ENCODE measurements at regions not wholly inside any gene's neighbourhood (a gene's known extent, or its start where the extent isn't known, plus 50 kb on each side); places are given as distances from the start of the nearest gene placed in this dataset.

DNA sequence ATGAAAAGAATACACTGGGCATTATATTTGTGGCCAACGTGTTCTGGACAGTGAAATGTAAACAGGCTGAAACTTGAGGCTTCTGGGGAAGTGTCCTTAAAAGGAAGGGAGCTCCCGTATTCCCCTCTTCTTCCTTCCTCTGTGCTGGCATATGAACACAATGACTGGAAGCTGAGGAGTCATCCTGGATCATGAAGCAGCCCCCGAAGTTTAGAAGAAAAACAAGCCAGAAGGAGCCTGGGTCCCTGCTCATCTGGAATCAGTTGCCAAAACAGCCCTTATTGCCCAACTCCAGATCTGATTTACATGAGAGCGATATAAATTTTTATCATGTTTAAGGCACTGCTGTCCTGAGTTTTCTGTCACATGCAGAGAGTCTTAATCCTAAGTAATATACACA is 65.4 kb upstream of the SLC1A1 start:
- 53 to 74% methylated on average over 4 of the region's 4 CpGs for WGBS, 2 donors
- Histone ChIP-seq H3K36me3 (no peaks in the 10 kb centered on the region), H3K27ac (no peak overlapping the region), H3K27me3 (no peaks in the 10 kb centered on the region), H3K9me3 (no peaks in the 10 kb centered on the region), H3K4me1 (no peaks in the 10 kb centered on the region), H3K4me3 (no peak overlapping the region)
- no peak for TF ChIP-seq POLR2A (IDR thresholded peaks at IDR 0.05)
- TF ChIP-seq, protein P1, sequence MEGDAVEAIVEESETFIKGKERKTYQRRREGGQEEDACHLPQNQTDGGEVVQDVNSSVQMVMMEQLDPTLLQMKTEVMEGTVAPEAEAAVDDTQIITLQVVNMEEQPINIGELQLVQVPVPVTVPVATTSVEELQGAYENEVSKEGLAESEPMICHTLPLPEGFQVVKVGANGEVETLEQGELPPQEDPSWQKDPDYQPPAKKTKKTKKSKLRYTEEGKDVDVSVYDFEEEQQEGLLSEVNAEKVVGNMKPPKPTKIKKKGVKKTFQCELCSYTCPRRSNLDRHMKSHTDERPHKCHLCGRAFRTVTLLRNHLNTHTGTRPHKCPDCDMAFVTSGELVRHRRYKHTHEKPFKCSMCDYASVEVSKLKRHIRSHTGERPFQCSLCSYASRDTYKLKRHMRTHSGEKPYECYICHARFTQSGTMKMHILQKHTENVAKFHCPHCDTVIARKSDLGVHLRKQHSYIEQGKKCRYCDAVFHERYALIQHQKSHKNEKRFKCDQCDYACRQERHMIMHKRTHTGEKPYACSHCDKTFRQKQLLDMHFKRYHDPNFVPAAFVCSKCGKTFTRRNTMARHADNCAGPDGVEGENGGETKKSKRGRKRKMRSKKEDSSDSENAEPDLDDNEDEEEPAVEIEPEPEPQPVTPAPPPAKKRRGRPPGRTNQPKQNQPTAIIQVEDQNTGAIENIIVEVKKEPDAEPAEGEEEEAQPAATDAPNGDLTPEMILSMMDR (IDR thresholded peaks at IDR 0.05): no peak
- no peak for TF ChIP-seq POLR2AphosphoS5 (IDR thresholded peaks at IDR 0.05)
- no peak for TF ChIP-seq EP300 (IDR thresholded peaks at IDR 0.05)
- intact Hi-C loops (cut with DNase I): no loop called here
- DNase-seq: no peak

DNA sequence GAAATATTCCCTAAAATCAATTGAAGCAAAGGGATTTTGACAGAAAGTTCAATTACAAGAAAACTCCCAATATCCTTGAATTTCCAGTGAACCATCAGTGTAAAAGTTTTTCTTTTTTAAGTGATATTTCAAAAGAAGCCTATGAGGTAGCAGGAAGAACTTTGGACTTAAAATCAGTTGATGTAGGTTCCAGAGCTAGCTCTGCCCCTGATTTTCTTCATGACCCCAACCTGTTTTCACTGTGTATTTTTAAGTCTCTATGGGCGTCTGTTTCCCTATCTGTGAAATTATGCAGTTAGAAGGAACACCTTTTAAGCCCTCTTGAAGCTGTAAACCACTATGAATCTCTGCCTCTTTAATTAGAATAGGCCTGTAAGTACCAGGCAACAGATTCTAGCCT is 66.2 kb upstream of the SLC1A1 start:
- 84 to 90% methylated on average over 1 of the region's 1 CpG for WGBS, 2 donors
- H3K36me3 ChIP-seq: no peaks in the 10 kb centered on the region
- H3K9me3 ChIP-seq: no peaks in the 10 kb centered on the region
- intact Hi-C loops (cut with DNase I): no loop called here
- H3K4me3 ChIP-seq: no peak overlapping the region
- no peak overlapping the region for H3K27ac ChIP-seq
- H3K27me3 ChIP-seq: no peaks in the 10 kb centered on the region
- TF ChIP-seq, protein P1 (IDR thresholded peaks at IDR 0.05): no peak
- TF ChIP-seq POLR2AphosphoS5 (IDR thresholded peaks at IDR 0.05): no peak
- no peak for TF ChIP-seq EP300 (IDR thresholded peaks at IDR 0.05)
- TF ChIP-seq POLR2A (IDR thresholded peaks at IDR 0.05): no peak
- H3K4me1 ChIP-seq: no peaks in the 10 kb centered on the region
- DNase-seq: no peak

DNA sequence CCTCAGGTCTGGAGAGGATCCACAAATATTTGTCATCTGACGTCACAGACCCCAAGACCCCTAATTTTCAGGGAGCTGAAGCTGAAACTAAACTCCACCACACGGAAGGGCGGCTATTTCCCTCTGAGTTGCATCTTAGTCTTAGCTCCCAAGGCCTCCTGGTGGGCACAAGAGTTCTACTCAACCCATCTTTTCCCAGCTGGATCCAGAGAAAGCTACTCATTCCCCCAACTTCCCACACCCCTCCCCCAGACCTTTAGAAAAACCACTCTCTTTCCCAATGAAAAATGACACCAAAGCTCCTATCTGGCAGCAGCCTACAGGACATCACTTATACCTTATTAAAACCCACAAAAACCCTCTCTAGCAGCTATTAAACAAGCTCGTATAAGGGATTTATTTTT is 67.1 kb upstream of the SLC1A1 start:
- 87 to 90% methylated on average over 4 of the region's 4 CpGs for WGBS, 2 donors
- DNase-seq: no peak
- Histone ChIP-seq H3K4me1 (no peaks in the 10 kb centered on the region), H3K4me3 (no peak overlapping the region), H3K36me3 (no peaks in the 10 kb centered on the region), H3K9me3 (no peaks in the 10 kb centered on the region), H3K27ac (no peak overlapping the region), H3K27me3 (no peaks in the 10 kb centered on the region)
- TF ChIP-seq EP300 (IDR thresholded peaks at IDR 0.05) (no peak), POLR2AphosphoS5 (IDR thresholded peaks at IDR 0.05) (no peak), POLR2A (IDR thresholded peaks at IDR 0.05) (no peak)
- TF ChIP-seq, protein P1 (IDR thresholded peaks at IDR 0.05): no peak
- intact Hi-C loops (cut with DNase I): no loop called here

DNA sequence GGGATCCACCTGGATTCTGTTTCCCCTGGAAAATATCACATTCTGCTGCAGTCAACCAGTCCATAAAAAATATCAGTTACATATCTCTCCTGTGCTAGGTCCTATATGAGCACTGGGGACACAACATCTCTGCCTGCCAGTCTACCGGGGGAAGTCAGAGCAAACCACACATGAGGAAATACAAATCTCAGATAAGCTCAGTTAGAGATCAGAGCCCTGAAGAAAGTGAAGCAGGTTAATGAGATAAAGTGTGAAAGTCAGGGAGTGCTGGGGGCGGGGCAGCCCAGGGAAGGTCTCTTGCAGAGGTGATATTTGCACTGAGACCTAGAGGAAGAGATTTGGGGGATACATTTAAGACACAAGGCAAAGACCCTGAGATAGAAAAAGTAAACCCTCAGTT is 67.8 kb upstream of the SLC1A1 start:
- H3K4me3 ChIP-seq: no peak overlapping the region
- DNase-seq: no peak
- no peaks in the 10 kb centered on the region for H3K27me3 ChIP-seq
- H3K36me3 ChIP-seq: no peaks in the 10 kb centered on the region
- intact Hi-C loops (cut with DNase I): no loop called here
- whole genome bisulfite sequencing, 2 donors: 31 to 36% methylated on average over 2 of the region's 2 CpGs
- H3K4me1 ChIP-seq: no peaks in the 10 kb centered on the region
- no peak for TF ChIP-seq EP300 (IDR thresholded peaks at IDR 0.05)
- TF ChIP-seq POLR2AphosphoS5 (IDR thresholded peaks at IDR 0.05): no peak
- TF ChIP-seq, protein P1 (IDR thresholded peaks at IDR 0.05): no peak
- TF ChIP-seq POLR2A (IDR thresholded peaks at IDR 0.05): no peak
- H3K27ac ChIP-seq: no peak overlapping the region
- H3K9me3 ChIP-seq: no peaks in the 10 kb centered on the region

DNA sequence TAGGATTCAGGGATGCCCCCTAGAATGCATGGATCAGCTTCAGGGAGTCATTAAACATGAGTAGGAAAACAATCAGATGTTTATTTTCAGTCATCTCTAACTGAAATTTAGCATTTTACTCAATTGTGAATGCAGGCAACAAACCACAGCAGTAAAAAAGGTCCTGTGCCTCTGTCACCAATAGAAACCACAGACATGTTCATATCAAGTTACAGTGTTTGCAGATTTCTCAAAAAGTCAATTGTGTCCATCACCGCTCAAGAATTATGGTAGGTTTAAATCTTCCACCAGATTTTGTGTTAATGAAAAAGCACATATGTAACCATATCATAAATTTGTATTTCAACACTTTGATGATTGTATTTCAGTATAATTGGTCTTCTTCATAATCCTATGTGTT is 68.4 kb upstream of the SLC1A1 start:
- Histone ChIP-seq H3K27me3 (no peaks in the 10 kb centered on the region), H3K4me1 (no peaks in the 10 kb centered on the region), H3K9me3 (no peaks in the 10 kb centered on the region), H3K36me3 (no peaks in the 10 kb centered on the region), H3K27ac (no peak overlapping the region), H3K4me3 (no peak overlapping the region)
- DNase-seq: no peak
- intact Hi-C loops (cut with DNase I): no loop called here
- 89 to 93% methylated on average over 1 of the region's 1 CpG for WGBS, 2 donors
- TF ChIP-seq POLR2AphosphoS5 (IDR thresholded peaks at IDR 0.05): no peak
- TF ChIP-seq POLR2A (IDR thresholded peaks at IDR 0.05): no peak
- TF ChIP-seq, protein P1 (IDR thresholded peaks at IDR 0.05): no peak
- no peak for TF ChIP-seq EP300 (IDR thresholded peaks at IDR 0.05)
